ENCODE measurements at regions not wholly inside any gene's neighbourhood (a gene's known extent, or its start where the extent isn't known, plus 50 kb on each side); places are given as distances from the start of the nearest gene placed in this dataset.

GRCh38 chr19:30071871-30072270, 129.8 kb downstream of the URI1 start:
- Histone ChIP-seq H3K9me3 (ENCODE audit: control insufficient read depth, insufficient read depth, low read depth, low read length) (no peaks in the 10 kb centered on the region), H3K36me3 (ENCODE audit: control insufficient read depth in 2 of 2, insufficient read depth in 1 of 2, low read length in 2 of 2) (no peaks in the 10 kb centered on the region), H3K4me1 (ENCODE audit: control insufficient read depth, insufficient read depth, low read length) (no peaks in the 10 kb centered on the region; the same call in 1 of the 2 replicates), H3K4me3 (ENCODE audit: low read depth, low read length) (no peak overlapping the region), H3K27ac (ENCODE audit: extremely low read depth, low read depth, low read length) (no peak overlapping the region)
- POLR2A ChIA-PET, result no interaction called here
- TF ChIP-seq ZNF626 (tag by site-specific recombination; IDR thresholded peaks at IDR 0.05) (no peak), ZNF837 (tag by site-specific recombination; IDR thresholded peaks at IDR 0.05) (no peak), PATZ1 (tag by site-specific recombination; IDR thresholded peaks at IDR 0.05) (no peak), ZNF610 (tag by site-specific recombination; IDR thresholded peaks at IDR 0.05; ENCODE audit: borderline replicate concordance) (no peak), ZNF585B (tag by site-specific recombination; IDR thresholded peaks at IDR 0.05) (no peak), IKZF3 (tag by site-specific recombination; IDR thresholded peaks at IDR 0.05) (0 out of 2 replicates have a peak, but pooled peaks have one; percentile 16)
- CTCF ChIA-PET, result interaction anchor here (0.9 to 1.5 kb wide), 2 partner anchors 213 to 594 kb away, joined by 3 to 4 read pairs; no protein-coding TSS in a partner anchor

- Histone ChIP-seq H3K27ac (ENCODE audit: extremely low read depth, low read depth, low read length) (no peak overlapping the region), H3K9me3 (ENCODE audit: control insufficient read depth, insufficient read depth, low read depth, low read length) (no peaks in the 10 kb centered on the region), H3K36me3 (ENCODE audit: control insufficient read depth in 2 of 2, insufficient read depth in 1 of 2, low read length in 2 of 2) (no peaks in the 10 kb centered on the region), H3K4me1 (ENCODE audit: control insufficient read depth, insufficient read depth, low read length) (no peaks in the 10 kb centered on the region; the same call in 1 of the 2 replicates), H3K4me3 (ENCODE audit: low read depth, low read length) (no peak overlapping the region)
- CTCF ChIA-PET, result interaction anchor here (0.8 kb wide), 1 partner anchor 12 kb away, joined by 3 read pairs; no protein-coding TSS in a partner anchor
- POLR2A ChIA-PET, result interaction anchor here (0.6 kb wide), 1 partner anchor 681 kb away, joined by 3 read pairs; no protein-coding TSS in a partner anchor
- TF ChIP-seq, protein P1, sequence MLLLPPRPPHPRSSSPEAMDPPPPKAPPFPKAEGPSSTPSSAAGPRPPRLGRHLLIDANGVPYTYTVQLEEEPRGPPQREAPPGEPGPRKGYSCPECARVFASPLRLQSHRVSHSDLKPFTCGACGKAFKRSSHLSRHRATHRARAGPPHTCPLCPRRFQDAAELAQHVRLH (tag by site-specific recombination; IDR thresholded peaks at IDR 0.05), result no peak
- TF ChIP-seq ZNF223 (tag by site-specific recombination; IDR thresholded peaks at IDR 0.05) (no peak), CTCF (tag by site-specific recombination; IDR thresholded peaks at IDR 0.05) (0 out of 2 replicates have a peak, but pooled peaks have one; percentile 27), GFI1B (tag by site-specific recombination; IDR thresholded peaks at IDR 0.05) (no peak), ZNF239 (tag by site-specific recombination; IDR thresholded peaks at IDR 0.05) (no peak), YY2 (tag by site-specific recombination; IDR thresholded peaks at IDR 0.05) (no peak)
- TF ChIP-seq, protein P2, sequence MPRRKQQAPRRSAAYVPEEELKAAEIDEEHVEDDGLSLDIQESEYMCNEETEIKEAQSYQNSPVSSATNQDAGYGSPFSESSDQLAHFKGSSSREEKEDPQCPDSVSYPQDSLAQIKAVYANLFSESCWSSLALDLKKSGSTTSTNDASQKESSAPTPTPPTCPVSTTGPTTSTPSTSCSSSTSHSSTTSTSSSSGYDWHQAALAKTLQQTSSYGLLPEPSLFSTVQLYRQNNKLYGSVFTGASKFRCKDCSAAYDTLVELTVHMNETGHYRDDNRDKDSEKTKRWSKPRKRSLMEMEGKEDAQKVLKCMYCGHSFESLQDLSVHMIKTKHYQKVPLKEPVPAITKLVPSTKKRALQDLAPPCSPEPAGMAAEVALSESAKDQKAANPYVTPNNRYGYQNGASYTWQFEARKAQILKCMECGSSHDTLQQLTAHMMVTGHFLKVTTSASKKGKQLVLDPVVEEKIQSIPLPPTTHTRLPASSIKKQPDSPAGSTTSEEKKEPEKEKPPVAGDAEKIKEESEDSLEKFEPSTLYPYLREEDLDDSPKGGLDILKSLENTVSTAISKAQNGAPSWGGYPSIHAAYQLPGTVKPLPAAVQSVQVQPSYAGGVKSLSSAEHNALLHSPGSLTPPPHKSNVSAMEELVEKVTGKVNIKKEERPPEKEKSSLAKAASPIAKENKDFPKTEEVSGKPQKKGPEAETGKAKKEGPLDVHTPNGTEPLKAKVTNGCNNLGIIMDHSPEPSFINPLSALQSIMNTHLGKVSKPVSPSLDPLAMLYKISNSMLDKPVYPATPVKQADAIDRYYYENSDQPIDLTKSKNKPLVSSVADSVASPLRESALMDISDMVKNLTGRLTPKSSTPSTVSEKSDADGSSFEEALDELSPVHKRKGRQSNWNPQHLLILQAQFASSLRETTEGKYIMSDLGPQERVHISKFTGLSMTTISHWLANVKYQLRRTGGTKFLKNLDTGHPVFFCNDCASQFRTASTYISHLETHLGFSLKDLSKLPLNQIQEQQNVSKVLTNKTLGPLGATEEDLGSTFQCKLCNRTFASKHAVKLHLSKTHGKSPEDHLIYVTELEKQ (tag by site-specific recombination; IDR thresholded peaks at IDR 0.05; ENCODE audit: borderline replicate concordance), result no peak
- TF ChIP-seq, protein P3, sequence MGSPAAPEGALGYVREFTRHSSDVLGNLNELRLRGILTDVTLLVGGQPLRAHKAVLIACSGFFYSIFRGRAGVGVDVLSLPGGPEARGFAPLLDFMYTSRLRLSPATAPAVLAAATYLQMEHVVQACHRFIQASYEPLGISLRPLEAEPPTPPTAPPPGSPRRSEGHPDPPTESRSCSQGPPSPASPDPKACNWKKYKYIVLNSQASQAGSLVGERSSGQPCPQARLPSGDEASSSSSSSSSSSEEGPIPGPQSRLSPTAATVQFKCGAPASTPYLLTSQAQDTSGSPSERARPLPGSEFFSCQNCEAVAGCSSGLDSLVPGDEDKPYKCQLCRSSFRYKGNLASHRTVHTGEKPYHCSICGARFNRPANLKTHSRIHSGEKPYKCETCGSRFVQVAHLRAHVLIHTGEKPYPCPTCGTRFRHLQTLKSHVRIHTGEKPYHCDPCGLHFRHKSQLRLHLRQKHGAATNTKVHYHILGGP (tag by site-specific recombination; IDR thresholded peaks at IDR 0.05), result no peak
Measured at GRCh38 chr19:30073152-30074000, 131.3 kb downstream of the URI1 start.
